Psoas muscle (tissue), 7 donors: ENCODE measurements at regions not wholly inside any gene's neighbourhood (a gene's known extent, or its start where the extent isn't known, plus 50 kb on each side); places are given as distances from the start of the nearest gene placed in this dataset.
"Not testable (repeated sequence)": the region's sequence is repeated elsewhere in the genome, so short reads cannot be mapped to it uniquely, and the experiment has no call there.

Experiments
- ATAC-seq, 4 donors: fragments of 200-7000 bp; cut with Tn5 transposase; one replicate each; pipeline ENCODE4 v1.9.1; 2020; ENCODE audit warnings: moderate library complexity in 3 of 4, mild to moderate bottlenecking in 2 of 4
- DNase-seq, 2 donors: peaks; one replicate each; pipeline ENCODE4 v3.0.0-alpha.2; 2020
- H3K27ac ChIP-seq: fragments of 200-600 bp; one replicate; pipeline ENCODE4 v1.8.0; 2022
- H3K27me3 ChIP-seq, 3 donors: fragments of 200-600 bp in 1 of 3; one replicate each; pipeline versions ENCODE4 v1.6.1 to v1.8.0; 2013 to 2022; ENCODE audit warnings: low read length in 2 of 3, mild to moderate bottlenecking in 2 of 3, moderate library complexity in 1 of 3; ENCODE audit not compliant: insufficient read depth in 3 of 3
- H3K36me3 ChIP-seq, 2 donors: fragments of 200-600 bp in 1 of 2; one replicate each; pipeline versions ENCODE4 v1.6.1 to v1.8.0; 2013 to 2022; ENCODE audit warnings: low read depth in 1 of 2, mild to moderate bottlenecking in 1 of 2, moderate library complexity in 1 of 2; ENCODE audit not compliant: insufficient read depth in 1 of 2
- H3K4me1 ChIP-seq: fragments of 200-600 bp; one replicate; pipeline ENCODE4 v1.8.0; 2022
- H3K4me3 ChIP-seq: fragments of 200-600 bp; one replicate; pipeline ENCODE4 v1.8.0; 2022; ENCODE audit warnings: mild to moderate bottlenecking
- H3K9me3 ChIP-seq: fragments of 200-600 bp; one replicate; pipeline ENCODE4 v1.8.0; 2022
- WGBS, 3 donors: extraction: QIAGEN DNeasy Blood & Tissue Kit; methylation state at CpG; one replicate each; pipeline versions ENCODE4 v1.1.6 to v1.1.7; 2013; 5-methylcytosine and 5-hydroxymethylcytosine counted together
- intact Hi-C, 2 donors: fragments of 100-400 bp; cut with DNase I; formaldehyde crosslinking; loops; one replicate each; pipeline versions ENCODE4 v1.11.0 to v1.14.2; 2022
- TF ChIP-seq, protein P1 (sequence below): fragments of 200-600 bp; IDR thresholded peaks from one replicate; pipeline ENCODE4 v1.8.0; 2022; ENCODE audit warnings: antibody characterized with exemption
- donor health status: healthy with polysubstance abuse.
- donor health status: DM: no; HTN: no; CAD: no; lungs with moderate emphysema.
- donor health status: Bipolar disorder and iron deficiency.
- donor health status: healthy.
- donor health status: DM: yes; HTN: yes; CAD: no.
- donor health status: DM: no; HTN: no; CAD: no.
- donor health status: DM: yes; HTN: yes; CAD: no.

DNA sequence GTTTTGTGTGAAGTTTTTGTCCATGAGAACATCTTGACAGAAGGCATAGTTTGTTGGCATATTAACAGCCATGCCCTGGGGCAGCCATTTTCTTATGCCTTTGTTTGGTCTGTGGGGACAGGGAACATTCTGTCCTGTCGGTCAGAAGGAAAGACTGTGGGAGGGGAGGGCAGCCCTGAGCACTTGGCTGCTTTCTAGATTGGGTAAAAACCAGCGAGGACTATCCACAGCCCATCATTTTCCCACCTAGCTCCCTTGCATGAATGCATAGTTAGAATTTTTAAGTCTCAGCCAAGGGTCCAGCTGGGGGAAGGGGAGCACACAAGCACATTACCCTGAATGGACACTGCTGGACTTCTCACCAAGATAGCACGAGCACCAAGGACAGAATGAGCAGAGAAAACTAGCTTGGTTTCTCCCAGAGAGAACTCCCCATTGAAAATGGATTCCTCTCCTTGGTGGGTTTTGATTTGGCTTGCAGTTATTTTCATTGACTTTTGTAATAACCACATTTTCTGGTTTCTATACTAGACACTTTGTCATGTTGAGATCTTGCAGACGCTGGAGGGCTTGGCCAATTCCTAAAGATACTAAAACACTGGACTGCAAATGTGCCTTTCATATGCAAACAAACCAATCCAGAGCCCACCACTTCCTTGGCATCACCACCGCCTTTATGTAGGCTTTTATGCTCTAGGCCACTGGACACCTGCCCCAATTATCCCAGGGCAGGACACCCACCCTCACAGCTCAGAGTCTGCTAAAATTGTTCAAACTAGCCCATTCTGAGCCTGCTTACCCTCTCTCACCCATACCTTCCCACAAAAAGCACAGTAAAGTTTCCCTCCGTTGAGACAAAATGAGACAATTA is 129.9 kb downstream of the BOD1 start:
- 66 to 73% (median 68%) methylated on average over 6 of the region's 6 CpGs for WGBS, 3 donors
- TF ChIP-seq, protein P1, sequence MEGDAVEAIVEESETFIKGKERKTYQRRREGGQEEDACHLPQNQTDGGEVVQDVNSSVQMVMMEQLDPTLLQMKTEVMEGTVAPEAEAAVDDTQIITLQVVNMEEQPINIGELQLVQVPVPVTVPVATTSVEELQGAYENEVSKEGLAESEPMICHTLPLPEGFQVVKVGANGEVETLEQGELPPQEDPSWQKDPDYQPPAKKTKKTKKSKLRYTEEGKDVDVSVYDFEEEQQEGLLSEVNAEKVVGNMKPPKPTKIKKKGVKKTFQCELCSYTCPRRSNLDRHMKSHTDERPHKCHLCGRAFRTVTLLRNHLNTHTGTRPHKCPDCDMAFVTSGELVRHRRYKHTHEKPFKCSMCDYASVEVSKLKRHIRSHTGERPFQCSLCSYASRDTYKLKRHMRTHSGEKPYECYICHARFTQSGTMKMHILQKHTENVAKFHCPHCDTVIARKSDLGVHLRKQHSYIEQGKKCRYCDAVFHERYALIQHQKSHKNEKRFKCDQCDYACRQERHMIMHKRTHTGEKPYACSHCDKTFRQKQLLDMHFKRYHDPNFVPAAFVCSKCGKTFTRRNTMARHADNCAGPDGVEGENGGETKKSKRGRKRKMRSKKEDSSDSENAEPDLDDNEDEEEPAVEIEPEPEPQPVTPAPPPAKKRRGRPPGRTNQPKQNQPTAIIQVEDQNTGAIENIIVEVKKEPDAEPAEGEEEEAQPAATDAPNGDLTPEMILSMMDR = no peak
- intact Hi-C loops = no loop called here

DNA sequence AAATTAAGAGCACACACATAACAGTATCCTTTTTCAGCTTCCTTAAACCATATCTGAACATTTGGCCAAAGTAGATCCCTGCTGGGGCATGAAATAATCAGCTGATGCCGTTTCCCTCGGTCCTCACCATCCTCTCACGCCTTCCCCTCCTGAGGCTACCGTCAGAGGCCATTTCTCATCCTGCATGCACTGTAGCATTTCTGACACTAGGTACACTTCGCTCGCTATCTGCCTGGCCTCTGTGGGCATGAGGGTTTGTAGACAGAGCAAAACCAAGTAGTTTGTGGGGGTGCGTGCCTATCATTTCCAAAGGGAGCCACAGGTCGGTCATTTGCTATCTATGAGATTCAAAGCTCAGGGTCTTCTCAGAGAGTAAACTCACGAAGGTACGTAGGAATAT is 131.9 kb downstream of the BOD1 start:
- Histone ChIP-seq H3K36me3 (no peaks in the 10 kb centered on the region), H3K4me3 (no peak overlapping the region), H3K9me3 (no peaks in the 10 kb centered on the region), H3K27ac (no peak overlapping the region), H3K4me1 (no peaks in the 10 kb centered on the region), H3K27me3 (no peaks in the 10 kb centered on the region)
- intact Hi-C loops = no loop called here
- no peak for ATAC-seq
- DNase-seq = no peak
- 81 to 84% (median 83%) methylated on average over 10 of the region's 10 CpGs for WGBS, 3 donors
- TF ChIP-seq, protein P1 = no peak

More for the DNA sequence above, 129.9 kb downstream of the BOD1 start:
- DNase-seq (no peak), ATAC-seq (no peak)
- H3K4me1 ChIP-seq = no peaks in the 10 kb centered on the region
- no peak overlapping the region for H3K4me3 ChIP-seq
- no peaks in the 10 kb centered on the region for H3K36me3 ChIP-seq
- no peaks in the 10 kb centered on the region for H3K9me3 ChIP-seq
- no peaks in the 10 kb centered on the region for H3K27me3 ChIP-seq
- H3K27ac ChIP-seq = no peak overlapping the region

DNA sequence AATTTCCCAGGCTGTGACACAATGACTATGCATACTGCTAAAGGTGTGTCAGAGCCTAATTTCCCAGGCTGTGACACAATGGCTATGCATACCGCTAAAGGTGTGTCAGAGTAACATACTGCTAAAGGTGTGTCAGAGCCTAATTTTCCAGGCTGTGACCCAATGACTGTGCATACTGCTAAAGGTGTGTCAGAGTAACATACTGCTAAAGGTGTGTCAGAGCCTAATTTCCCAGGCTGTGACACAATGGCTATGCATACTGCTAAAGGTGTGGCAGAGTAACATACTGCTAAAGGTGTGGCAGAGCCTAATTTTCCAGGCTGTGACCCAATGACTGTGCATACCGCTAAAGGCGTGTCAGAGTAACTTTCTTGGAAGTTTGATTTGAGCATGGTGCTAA is 132.9 kb downstream of the BOD1 start:
- intact Hi-C loops, H3K27ac ChIP-seq, H3K9me3 ChIP-seq, H3K4me3 ChIP-seq, H3K4me1 ChIP-seq, DNase-seq, H3K27me3 ChIP-seq, ATAC-seq, H3K36me3 ChIP-seq: not testable (repeated sequence)
- WGBS, 3 donors = 82 to 98% (median 83%) methylated on average over 3 of the region's 3 CpGs

DNA sequence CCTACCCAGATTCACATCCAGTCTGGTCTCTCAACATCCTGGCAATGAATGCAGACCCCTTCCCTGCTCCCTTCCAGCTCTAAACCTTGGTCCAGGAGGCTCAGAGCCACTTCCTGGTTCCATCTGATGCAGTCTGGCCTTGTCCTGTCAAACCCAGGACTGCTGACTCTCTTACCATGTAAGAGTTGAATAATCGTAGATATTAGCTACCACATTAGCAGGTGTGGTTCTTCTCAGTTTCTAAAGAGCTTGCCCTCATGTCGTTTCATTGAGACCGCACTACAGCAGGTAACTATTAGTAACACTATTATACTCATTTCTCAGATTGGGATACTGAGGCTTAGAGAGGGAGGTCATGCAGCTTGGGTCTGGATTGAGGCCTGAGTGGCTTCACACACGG is 133.3 kb downstream of the BOD1 start:
- WGBS, 3 donors = 94 to 98% (median 95%) methylated on average over 4 of the region's 4 CpGs
- TF ChIP-seq, protein P1 = no peak
- Histone ChIP-seq H3K4me1 (no peaks in the 10 kb centered on the region), H3K9me3 (no peaks in the 10 kb centered on the region), H3K36me3 (no peaks in the 10 kb centered on the region), H3K27me3 (no peaks in the 10 kb centered on the region), H3K27ac (no peak overlapping the region), H3K4me3 (no peak overlapping the region)
- intact Hi-C loops = no loop called here
- no peak for DNase-seq
- no peak for ATAC-seq

DNA sequence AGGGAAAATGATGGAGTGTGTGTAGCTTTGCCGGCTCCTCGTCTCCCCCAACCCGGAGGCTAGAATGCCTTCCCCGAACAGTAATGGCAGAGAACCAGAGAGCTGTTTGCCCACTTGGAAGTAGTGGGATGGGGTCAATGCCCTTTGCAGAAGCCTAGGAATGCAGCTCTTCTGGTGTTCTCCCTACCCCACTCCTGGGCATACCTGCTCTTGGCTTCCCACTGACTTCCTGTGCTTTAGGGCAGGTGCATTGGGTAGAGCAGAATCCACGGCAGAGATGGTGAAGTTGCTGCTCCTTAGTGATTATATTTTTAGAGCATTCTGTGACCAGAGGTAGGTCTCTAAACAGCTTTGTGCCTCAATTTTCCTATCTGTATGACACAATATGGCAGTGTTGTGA is 134.6 kb downstream of the BOD1 start:
- TF ChIP-seq, protein P1 = no peak
- H3K4me3 ChIP-seq = no peak overlapping the region
- DNase-seq = no peak
- no peak overlapping the region for H3K27ac ChIP-seq
- intact Hi-C loops = no loop called here
- H3K4me1 ChIP-seq = no peaks in the 10 kb centered on the region
- no peak for ATAC-seq
- no peaks in the 10 kb centered on the region for H3K9me3 ChIP-seq
- 71 to 78% (median 73%) methylated on average over 5 of the region's 5 CpGs for WGBS, 3 donors
- H3K27me3 ChIP-seq = no peaks in the 10 kb centered on the region
- no peaks in the 10 kb centered on the region for H3K36me3 ChIP-seq
